ENCODE measurements at regions not wholly inside any gene's neighbourhood (a gene's known extent, or its start where the extent isn't known, plus 50 kb on each side); places are given as distances from the start of the nearest gene placed in this dataset.

- no peak for TF ChIP-seq CTCF (IDR thresholded peaks at IDR 0.05)
- TF ChIP-seq POLR2A (IDR thresholded peaks at IDR 0.05): no peak
Measured at GRCh38 chr11:121800731-121801393, 315.2 kb downstream of the BLID start.
